ENCODE measurements at regions not wholly inside any gene's neighbourhood (a gene's known extent, or its start where the extent isn't known, plus 50 kb on each side); places are given as distances from the start of the nearest gene placed in this dataset.

DNA sequence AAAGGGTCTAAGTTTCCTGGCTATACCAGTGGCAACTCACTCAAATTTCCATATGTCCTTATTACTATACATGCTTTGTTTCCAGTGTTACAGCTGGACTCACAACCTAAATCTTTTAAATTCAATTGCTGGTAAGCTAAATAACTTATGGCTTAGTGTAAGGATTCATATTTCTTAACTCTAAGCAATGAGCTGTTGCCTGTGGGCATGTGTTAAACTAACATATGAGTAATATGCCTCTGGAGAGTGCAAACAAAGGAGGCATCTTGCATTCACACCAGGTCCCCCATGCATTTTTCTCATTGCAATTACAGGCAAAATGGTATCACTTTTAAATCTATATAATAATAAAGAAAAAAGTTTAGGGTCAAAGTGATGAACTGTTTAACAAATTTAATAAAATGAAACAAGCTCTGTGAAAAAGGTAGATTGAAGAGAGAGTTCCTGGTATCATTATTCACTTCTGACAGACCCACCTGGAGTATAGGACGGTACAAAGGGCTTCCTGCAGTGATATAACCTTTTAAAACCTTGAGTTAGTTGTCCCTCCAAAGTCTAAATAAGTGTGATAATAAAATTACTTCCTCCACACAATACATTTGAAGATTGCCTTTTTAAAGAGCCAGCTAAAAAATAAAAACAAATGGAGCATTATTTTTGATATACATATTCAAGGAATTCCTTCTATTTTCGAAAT, 57.6 kb upstream of the HMGCLL1 start:
- no peak overlapping the region for H3K4me3 ChIP-seq
- WGBS, 2 donors: 46 to 53% methylated on average over 2 of the region's 2 CpGs
- intact Hi-C loops (cut with DNase I): no loop called here

DNA sequence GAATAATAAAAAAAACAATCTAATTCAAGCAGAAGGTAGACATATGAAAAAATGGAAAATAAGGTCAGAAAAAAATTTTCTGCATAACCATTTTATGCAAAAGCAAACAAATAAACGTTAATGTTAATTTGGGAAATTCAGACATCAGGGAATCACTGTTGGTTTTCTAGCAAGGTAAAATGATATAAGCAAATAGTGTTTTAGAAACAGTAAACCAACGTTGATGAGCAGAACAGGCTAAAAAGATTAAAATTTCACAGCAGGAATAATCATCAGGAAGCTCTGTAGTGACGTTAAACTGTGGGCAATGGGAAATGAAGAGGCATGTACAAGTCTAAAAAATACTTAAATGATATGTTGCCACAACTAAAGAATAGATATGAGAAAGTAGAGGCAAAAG, 54.5 kb upstream of the HMGCLL1 start:
- Histone ChIP-seq H3K9me3 (no peaks in the 10 kb centered on the region), H3K4me3 (no peak overlapping the region), H3K27ac (no peak overlapping the region), H3K4me1 (no peaks in the 10 kb centered on the region), H3K36me3 (no peaks in the 10 kb centered on the region), H3K27me3 (no peaks in the 10 kb centered on the region)
- TF ChIP-seq POLR2A (IDR thresholded peaks at IDR 0.05) (no peak), POLR2AphosphoS5 (IDR thresholded peaks at IDR 0.05) (no peak), EP300 (IDR thresholded peaks at IDR 0.05) (no peak)
- TF ChIP-seq, protein P1, sequence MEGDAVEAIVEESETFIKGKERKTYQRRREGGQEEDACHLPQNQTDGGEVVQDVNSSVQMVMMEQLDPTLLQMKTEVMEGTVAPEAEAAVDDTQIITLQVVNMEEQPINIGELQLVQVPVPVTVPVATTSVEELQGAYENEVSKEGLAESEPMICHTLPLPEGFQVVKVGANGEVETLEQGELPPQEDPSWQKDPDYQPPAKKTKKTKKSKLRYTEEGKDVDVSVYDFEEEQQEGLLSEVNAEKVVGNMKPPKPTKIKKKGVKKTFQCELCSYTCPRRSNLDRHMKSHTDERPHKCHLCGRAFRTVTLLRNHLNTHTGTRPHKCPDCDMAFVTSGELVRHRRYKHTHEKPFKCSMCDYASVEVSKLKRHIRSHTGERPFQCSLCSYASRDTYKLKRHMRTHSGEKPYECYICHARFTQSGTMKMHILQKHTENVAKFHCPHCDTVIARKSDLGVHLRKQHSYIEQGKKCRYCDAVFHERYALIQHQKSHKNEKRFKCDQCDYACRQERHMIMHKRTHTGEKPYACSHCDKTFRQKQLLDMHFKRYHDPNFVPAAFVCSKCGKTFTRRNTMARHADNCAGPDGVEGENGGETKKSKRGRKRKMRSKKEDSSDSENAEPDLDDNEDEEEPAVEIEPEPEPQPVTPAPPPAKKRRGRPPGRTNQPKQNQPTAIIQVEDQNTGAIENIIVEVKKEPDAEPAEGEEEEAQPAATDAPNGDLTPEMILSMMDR (IDR thresholded peaks at IDR 0.05): no peak
- 70 to 79% methylated on average over 3 of the region's 3 CpGs for WGBS, 2 donors
- no peak for DNase-seq
- intact Hi-C loops (cut with DNase I): no loop called here

More for the DNA sequence above, 57.6 kb upstream of the HMGCLL1 start:
- DNase-seq: no peak
- Histone ChIP-seq H3K9me3 (no peaks in the 10 kb centered on the region), H3K27me3 (no peaks in the 10 kb centered on the region), H3K4me1 (no peaks in the 10 kb centered on the region), H3K36me3 (no peaks in the 10 kb centered on the region), H3K27ac (no peak overlapping the region)
- TF ChIP-seq POLR2A (IDR thresholded peaks at IDR 0.05) (no peak), EP300 (IDR thresholded peaks at IDR 0.05) (no peak), POLR2AphosphoS5 (IDR thresholded peaks at IDR 0.05) (no peak)
- TF ChIP-seq, protein P1 (IDR thresholded peaks at IDR 0.05): no peak

DNA sequence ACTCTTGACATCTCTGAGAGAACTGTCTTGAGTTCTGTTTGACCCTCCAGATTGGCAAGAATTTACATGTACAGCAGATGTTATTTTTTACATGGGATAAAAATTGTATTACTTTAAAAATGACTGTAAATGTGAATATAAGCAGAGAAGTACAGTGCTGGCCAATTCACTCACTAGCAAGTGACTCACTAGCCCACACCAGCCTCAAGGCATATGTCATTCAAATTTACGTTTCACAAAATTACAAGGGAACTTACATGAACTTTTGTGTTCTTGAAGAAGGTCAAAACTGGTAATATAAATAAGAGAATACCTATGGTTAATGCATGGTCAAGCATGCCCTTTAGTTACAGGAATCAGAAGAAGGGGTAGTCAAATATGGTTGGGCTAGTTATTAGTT, 54.0 kb upstream of the HMGCLL1 start:
- DNase-seq: no peak
- Histone ChIP-seq H3K4me1 (no peaks in the 10 kb centered on the region), H3K9me3 (no peaks in the 10 kb centered on the region), H3K27ac (no peak overlapping the region), H3K27me3 (no peaks in the 10 kb centered on the region), H3K4me3 (no peak overlapping the region), H3K36me3 (no peaks in the 10 kb centered on the region)
- intact Hi-C loops (cut with DNase I): no loop called here
- 78 to 87% methylated on average over 1 of the region's 1 CpG for WGBS, 2 donors
- TF ChIP-seq POLR2A (IDR thresholded peaks at IDR 0.05) (no peak), EP300 (IDR thresholded peaks at IDR 0.05) (no peak), POLR2AphosphoS5 (IDR thresholded peaks at IDR 0.05) (no peak)
